HepG2 (cell line): ENCODE measurements at regions not wholly inside any gene's neighbourhood (a gene's known extent, or its start where the extent isn't known, plus 50 kb on each side); places are given as distances from the start of the nearest gene placed in this dataset.
"Not testable (repeated sequence)": the region's sequence is repeated elsewhere in the genome, so short reads cannot be mapped to it uniquely, and the experiment has no call there.

Source experiments
- ATAC-seq: fragments of 200-7000 bp; cut with Tn5 transposase; 3 replicates; pipeline ENCODE4 v1.9.1; 2020; ENCODE audit warnings: mild to moderate bottlenecking, moderate library complexity
- BruUV-seq: library from RNA; stranded (reverse); fragments of 400-500 nt; replicated peaks from 2 replicates; lab custom pipeline; 2021; lab: Mats Ljungman, UMichigan
- CTCF ChIA-PET: fragments of 300-600 bp; formaldehyde crosslinking; extraction: SDS; loops from one replicate; lab custom pipeline; 2021; ENCODE audit warnings: low total read pairs, inconsistent platforms, low intra/inter-chr PET ratio; lab: Yijun Ruan, JAX
- POLR2A ChIA-PET: fragments of 350-600 bp; sonication (Branson Sonifier 250); formaldehyde crosslinking; loops from one replicate; lab custom pipeline; 2020; ENCODE audit warnings: antibody characterized with exemption, inconsistent platforms; lab: Yijun Ruan, JAX
- DNase-seq: peaks from one replicate; pipeline ENCODE4 v3.0.0-alpha.2; 2015; ENCODE audit warnings: low spot score
- FAIRE-seq: peaks from 3 replicates; lab custom pipeline; 2011; peaks lifted over from hg19 to GRCh38; lab: Jason Lieb, UNC
- H2AFZ ChIP-seq: one replicate; pipeline ENCODE4 v1.6.1; 2011; ENCODE audit warnings: low read length, inconsistent platforms
- H3K27ac ChIP-seq: fragments of 300-600 bp; 3 replicates; pipeline ENCODE4 v1.8.0; 2011; ENCODE audit warnings: mixed run types, mild to moderate bottlenecking, mixed read lengths, low read length, inconsistent platforms; ENCODE audit not compliant: insufficient read depth; ENCODE audit errors: extremely low read length
- H3K27me3 ChIP-seq, 2 experiments: fragments of 200-600 bp in 1 of 2; 2 replicates in 1 of 2; 3 replicates in 1 of 2; pipeline versions ENCODE4 v1.6.0 to v1.8.0; 2011; ENCODE audit warnings: low read length in 2 of 2, mild to moderate bottlenecking in 2 of 2, moderate library complexity in 2 of 2, inconsistent platforms in 1 of 2; ENCODE audit not compliant: insufficient read depth in 2 of 2, control insufficient read depth in 1 of 2
- H3K36me3 ChIP-seq, 2 experiments: fragments of 200-600 bp in 1 of 2; replicated peaks in 1 of 2; 2 replicates in 1 of 2; 3 replicates in 1 of 2; pipeline versions ENCODE4 v1.5.1 to v1.8.0; 2011; ENCODE audit warnings: low read length in 2 of 2, inconsistent platforms in 1 of 2; ENCODE audit not compliant: insufficient read depth in 2 of 2, control insufficient read depth in 1 of 2
- H3K4me1 ChIP-seq: 2 replicates; pipeline ENCODE4 v1.5.1; 2012; ENCODE audit warnings: low read length, inconsistent platforms; ENCODE audit not compliant: insufficient read depth
- H3K4me2 ChIP-seq: 2 replicates; pipeline ENCODE4 v1.6.0; 2011; ENCODE audit warnings: low read depth, low read length, inconsistent platforms
- H3K4me3 ChIP-seq, 3 experiments: fragments of 200-600 bp in 1 of 3; sonication (generic), shearing (Covaris generic) in 1 of 3; replicated peaks in 1 of 3; 2 replicates each; pipeline ENCODE4 v1.5.1; 2011 to 2016; ENCODE audit warnings: low read length in 3 of 3, inconsistent platforms in 2 of 3, low read depth in 2 of 3, mild to moderate bottlenecking in 2 of 3, control low read depth in 1 of 3, mixed read lengths in 1 of 3; ENCODE audit not compliant: insufficient read depth in 1 of 3
- H3K79me2 ChIP-seq: one replicate; pipeline ENCODE4 v1.6.1; 2011; ENCODE audit warnings: low read length, inconsistent platforms; ENCODE audit not compliant: insufficient read depth
- H3K9ac ChIP-seq: 2 replicates; pipeline ENCODE4 v1.6.0; 2011; ENCODE audit warnings: mild to moderate bottlenecking, low read depth, low read length, inconsistent platforms; ENCODE audit not compliant: insufficient read depth
- H3K9me3 ChIP-seq: 2 replicates; pipeline ENCODE4 v1.5.1; 2012; ENCODE audit warnings: mild to moderate bottlenecking, low read length
- H4K20me1 ChIP-seq: 2 replicates; pipeline ENCODE4 v1.6.0; 2011; ENCODE audit warnings: inconsistent platforms, mild to moderate bottlenecking, low read length, moderate library complexity; ENCODE audit not compliant: insufficient read depth
- GRHL1 ChIP-seq: sonication (generic); formaldehyde crosslinking; conservative IDR thresholded peaks from 2 replicates; pipeline ENCODE4 v1.8.0; 2022; ENCODE audit warnings: missing genetic modification reagents
- NR2F2 ChIP-seq: IDR thresholded peaks from 2 replicates; pipeline ENCODE4 v1.6.1; 2012; ENCODE audit warnings: low read depth, inconsistent platforms, borderline replicate concordance
- ZHX1 ChIP-seq: sonication (generic); formaldehyde crosslinking; IDR thresholded peaks from 2 replicates; pipeline ENCODE4 v1.8.1; 2022; ENCODE audit warnings: low read depth, mild to moderate bottlenecking, missing genetic modification reagents
- ZSCAN12 ChIP-seq: sonication (generic); formaldehyde crosslinking; IDR thresholded peaks from 2 replicates; pipeline ENCODE4 v1.9.0; 2021; ENCODE audit warnings: mild to moderate bottlenecking, missing genetic modification reagents
- WGBS: methylation state at CpG from one replicate; pipeline ENCODE4 v1.1.6; 2017; ENCODE audit warnings: low lambda C conversion rate; 5-methylcytosine and 5-hydroxymethylcytosine counted together
- in situ Hi-C: cut with HindIII; loops from 2 replicates; pipeline ENCODE4 v1.10.0; 2017; ENCODE audit warnings: low pct_unique_long_range_greater_than_20kb; ENCODE audit not compliant: extremely low pct_ligation_motif_present
- intact Hi-C: fragments of 100-400 bp; cut with micrococcal nuclease; formaldehyde crosslinking; loops from one replicate; pipeline ENCODE4 v1.10.0; 2022; ENCODE audit not compliant: unreplicated experiment

DNA sequence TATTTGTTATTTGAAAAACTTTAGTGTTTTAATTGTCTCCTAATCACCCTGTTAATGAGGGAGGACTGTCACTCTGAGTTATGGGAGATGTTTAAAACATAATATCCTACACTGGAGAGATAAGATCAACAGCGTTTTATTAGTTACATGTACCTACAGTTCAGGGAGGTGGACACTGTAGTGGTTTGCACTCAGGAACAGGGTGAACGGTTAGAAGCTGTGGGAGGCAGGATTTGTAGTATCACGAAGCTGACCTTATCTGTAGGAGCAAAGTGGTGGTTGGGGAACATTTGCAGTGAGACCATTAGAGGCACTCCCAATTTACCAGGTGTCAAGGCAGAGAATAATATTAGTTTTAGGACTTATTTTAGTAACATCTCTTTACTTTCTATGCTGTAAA lies 193.3 kb upstream of the KCND2 start:
- Histone ChIP-seq H3K79me2 (no peaks in the 10 kb centered on the region), H3K9ac (no peak overlapping the region), H3K27ac (no peak overlapping the region), H2AFZ (no peak overlapping the region), H3K4me2 (no peak overlapping the region), H4K20me1 (no peaks in the 10 kb centered on the region), H3K4me3 (no peak overlapping the region), H3K9me3 (no peaks in the 10 kb centered on the region), H3K27me3 (no peaks in the 10 kb centered on the region), H3K36me3 (no peaks in the 10 kb centered on the region), H3K4me1 (no peaks in the 10 kb centered on the region)
- BruUV-seq: no TSS peak
- FAIRE-seq: no peak
- in situ Hi-C loops: no loop called here
- TF ChIP-seq GRHL1 (no peak), ZHX1 (CRISPR knock-in tag) (no peak), ZSCAN12 (CRISPR knock-in tag) (no peak), NR2F2 (no peak)
- CTCF ChIA-PET: no interaction called here
- ATAC-seq: no peak
- POLR2A ChIA-PET: no interaction called here
- DNase-seq: no peak
- 3% methylated on average over 3 of the region's 3 CpGs for WGBS
- intact Hi-C loops: no loop called here

- H3K27ac ChIP-seq, H3K9me3 ChIP-seq, H3K27me3 ChIP-seq, H4K20me1 ChIP-seq, in situ Hi-C loops, intact Hi-C loops, BruUV-seq, H3K4me2 ChIP-seq, ATAC-seq, CTCF ChIA-PET, H3K9ac ChIP-seq, H2AFZ ChIP-seq, H3K79me2 ChIP-seq, H3K4me1 ChIP-seq, DNase-seq, H3K36me3 ChIP-seq, H3K4me3 ChIP-seq, FAIRE-seq: not testable (repeated sequence)
- WGBS: 19% methylated on average over 16 of the region's 16 CpGs
- POLR2A ChIA-PET: interaction anchor here (0.6 kb wide), 1 partner anchor 1333 kb away, joined by 3 read pairs; no protein-coding TSS in a partner anchor
These were observed 186.5 kb upstream of the KCND2 start for GRCh38 chr7:120086468-120086867.
